GM19023 (cell line): ENCODE measurements at regions not wholly inside any gene's neighbourhood (a gene's known extent, or its start where the extent isn't known, plus 50 kb on each side); places are given as distances from the start of the nearest gene placed in this dataset.
"Not testable (repeated sequence)": the region's sequence is repeated elsewhere in the genome, so short reads cannot be mapped to it uniquely, and the experiment has no call there.

Experiments used
- ATAC-seq: cut with Tn5 transposase; IDR thresholded peaks from one replicate; pipeline ENCODE4 v1.9.1; 2021; ENCODE audit warnings: mild to moderate bottlenecking, moderate library complexity; ENCODE audit not compliant: unreplicated experiment

- no peak for ATAC-seq
Observed at GRCh38 chr5:106399391-106399790, 1271.3 kb downstream of the EFNA5 start.

GRCh38 chr5:106397700-106398099, 1273.0 kb downstream of the EFNA5 start:
- no peak for ATAC-seq

- ATAC-seq = no peak
Observed at GRCh38 chr5:106393276-106393675, 1277.5 kb downstream of the EFNA5 start.

- ATAC-seq = no peak
Observed at GRCh38 chr5:106392766-106393165, 1278.0 kb downstream of the EFNA5 start.

GRCh38 chr5:106387767-106388166, 1283.0 kb downstream of the EFNA5 start:
- not testable (repeated sequence) for ATAC-seq

- ATAC-seq = no peak
Observed at GRCh38 chr5:106386287-106386686, 1284.5 kb downstream of the EFNA5 start.

GRCh38 chr5:106380736-106381135, 1290.0 kb downstream of the EFNA5 start:
- ATAC-seq = no peak

GRCh38 chr5:106376522-106376921, 1294.2 kb downstream of the EFNA5 start:
- no peak for ATAC-seq

- no peak for ATAC-seq
Observed at GRCh38 chr5:106374956-106375355, 1295.8 kb downstream of the EFNA5 start.

- ATAC-seq = no peak
Observed at GRCh38 chr5:106368021-106368420, 1302.7 kb downstream of the EFNA5 start.

- ATAC-seq = no peak
Observed at GRCh38 chr5:106367281-106367680, 1303.5 kb downstream of the EFNA5 start.

- ATAC-seq = no peak
Observed at GRCh38 chr5:106363578-106363977, 1307.2 kb downstream of the EFNA5 start.

GRCh38 chr5:106361905-106362304, 1308.8 kb downstream of the EFNA5 start:
- ATAC-seq = no peak

GRCh38 chr5:106331415-106331814, 1339.3 kb downstream of the EFNA5 start:
- ATAC-seq = no peak

- ATAC-seq = no peak
Observed at GRCh38 chr5:106324356-106324755, 1346.4 kb downstream of the EFNA5 start.

- ATAC-seq = no peak
Observed at GRCh38 chr5:106321242-106321641, 1349.5 kb downstream of the EFNA5 start.

GRCh38 chr5:106314221-106314824, 1356.4 kb downstream of the EFNA5 start:
- no peak for ATAC-seq

GRCh38 chr5:106312360-106312759, 1358.4 kb downstream of the EFNA5 start:
- no peak for ATAC-seq

- ATAC-seq = no peak
Observed at GRCh38 chr5:106311230-106311915, 1359.4 kb downstream of the EFNA5 start.

- no peak for ATAC-seq
Observed at GRCh38 chr5:106307265-106307664, 1363.5 kb downstream of the EFNA5 start.

- ATAC-seq = no peak
Observed at GRCh38 chr5:106306313-106307028, 1364.3 kb downstream of the EFNA5 start.

- ATAC-seq = no peak
Observed at GRCh38 chr5:106303911-106304310, 1366.8 kb downstream of the EFNA5 start.
